NCI-H524 treated with DMSO at 0.1 percent for 48 hours (cell line): ENCODE measurements at regions not wholly inside any gene's neighbourhood (a gene's known extent, or its start where the extent isn't known, plus 50 kb on each side); places are given as distances from the start of the nearest gene placed in this dataset.
"Not testable (repeated sequence)": the region's sequence is repeated elsewhere in the genome, so short reads cannot be mapped to it uniquely, and the experiment has no call there.

Experiments used
- DNase-seq: peaks from one replicate; lab custom pipeline; 2025; lab: John Stamatoyannopoulos, UW

DNA sequence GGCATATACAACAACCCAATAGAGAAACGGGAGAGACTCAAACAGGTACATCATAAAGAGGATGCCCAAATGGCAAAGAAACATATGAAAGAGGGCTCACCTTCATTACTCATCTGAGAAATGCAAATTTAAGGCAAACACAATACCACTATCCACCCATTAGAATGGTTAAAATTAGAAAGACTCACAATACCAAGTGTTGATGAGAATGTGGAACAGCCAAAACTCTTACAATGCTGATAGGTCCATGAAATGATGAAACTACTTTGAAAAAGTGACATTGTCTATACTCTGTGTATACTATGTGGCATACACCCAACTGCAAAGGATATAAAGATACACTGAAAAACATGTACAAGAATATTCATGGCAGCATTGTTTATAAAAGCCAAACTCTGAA is 96.2 kb upstream of the TSHZ3 start:
- DNase-seq = no peak

DNA sequence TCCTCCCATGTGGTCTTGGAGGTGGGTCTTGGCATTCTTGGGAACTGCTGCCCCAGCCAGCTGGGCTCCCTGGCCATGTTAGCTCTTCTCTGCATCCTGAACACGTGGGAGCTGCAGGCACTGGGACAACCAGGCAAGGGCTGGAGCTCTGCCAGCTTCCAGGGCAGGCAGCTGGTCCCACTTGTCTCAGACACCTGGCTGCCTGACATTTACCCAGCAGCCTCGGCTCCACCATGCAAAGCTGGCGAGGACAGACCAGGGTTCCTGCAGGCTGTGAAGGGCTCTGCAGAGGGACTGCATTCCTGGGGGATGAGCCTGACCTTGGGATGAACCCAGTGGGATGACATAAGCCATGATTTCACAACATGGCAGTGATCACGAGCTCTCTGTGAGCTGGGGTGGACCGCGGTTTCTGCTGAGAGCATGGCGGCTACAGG is 99.0 kb upstream of the TSHZ3 start:
- DNase-seq = no peak

GRCh38 chr19:31449379-31449778 is 100.1 kb upstream of the TSHZ3 start:
- no peak for DNase-seq

DNA sequence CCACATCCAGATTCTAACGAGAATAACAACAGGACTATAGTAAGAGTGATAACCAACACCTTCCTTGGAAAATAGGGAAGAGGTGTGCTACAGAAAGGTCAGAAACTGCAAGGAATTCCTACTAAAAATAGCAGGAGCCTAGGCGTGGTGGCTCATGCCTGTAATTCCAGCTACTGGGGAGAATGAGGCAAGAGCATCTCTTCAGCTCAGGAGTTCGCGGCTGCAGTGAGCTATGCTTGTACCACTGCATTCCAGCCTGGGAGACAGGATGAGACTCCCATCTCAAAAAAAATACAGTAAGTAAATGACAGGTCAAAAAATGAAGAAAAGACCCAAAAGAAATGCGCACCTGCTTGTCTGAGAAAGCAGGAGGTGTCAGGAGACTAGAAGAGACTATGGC is 101.5 kb upstream of the TSHZ3 start:
- no peak for DNase-seq

- DNase-seq = no peak
Observed at GRCh38 chr19:31451686-31452330, 102.6 kb upstream of the TSHZ3 start.

DNA sequence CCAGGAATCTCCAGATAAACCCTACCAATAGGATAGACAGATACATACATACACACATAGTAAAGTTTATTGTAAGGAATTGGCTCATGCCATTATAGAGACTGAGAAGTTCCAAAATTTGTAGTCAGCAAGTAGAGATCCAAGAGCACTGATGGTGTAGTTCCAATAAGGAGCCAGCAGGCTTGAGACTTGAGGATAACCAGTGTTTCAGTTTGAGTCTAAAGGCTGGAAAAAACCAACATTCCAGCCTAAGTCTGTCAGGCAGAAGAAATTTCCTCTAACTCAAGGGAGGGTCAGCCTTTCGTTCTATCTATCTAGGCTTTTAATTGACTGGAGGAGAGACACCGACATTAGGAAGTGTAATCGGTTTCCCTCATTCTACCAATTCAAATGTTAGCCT is 110.2 kb upstream of the TSHZ3 start:
- DNase-seq = no peak

- DNase-seq = no peak
Observed at GRCh38 chr19:31461814-31462539, 112.7 kb upstream of the TSHZ3 start.

DNA sequence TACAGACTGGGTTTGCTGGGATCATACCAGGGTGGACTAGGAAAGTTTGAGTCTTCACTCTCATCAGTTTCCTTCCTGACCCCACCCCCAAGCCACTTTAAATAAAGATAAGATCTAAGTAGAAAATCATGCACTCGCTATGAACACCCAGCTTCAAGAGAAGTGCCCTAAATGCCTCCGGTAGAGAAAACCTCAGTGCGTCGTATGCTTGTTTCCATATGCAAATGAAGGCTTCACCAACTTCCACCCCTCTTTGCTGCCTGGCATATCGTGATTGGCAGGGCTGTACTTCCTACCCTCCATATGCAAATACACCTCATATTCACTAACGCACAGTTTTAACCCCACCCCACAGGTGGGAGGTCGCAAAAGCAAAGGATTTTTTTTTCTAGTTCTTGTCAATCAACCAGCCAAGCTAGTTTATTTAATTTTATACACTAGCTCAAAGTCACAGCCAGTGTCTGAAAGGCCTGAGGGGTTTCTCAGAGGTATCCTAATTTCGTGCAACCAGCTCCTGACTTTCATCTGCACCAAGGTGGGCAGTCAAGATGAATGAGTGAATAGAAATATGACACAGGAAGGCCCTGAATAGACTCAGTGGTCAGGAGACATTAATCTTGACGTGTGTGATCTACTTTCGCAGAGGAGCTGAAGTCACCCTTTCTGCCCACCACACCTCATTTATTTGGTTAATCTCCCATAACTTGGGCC is 121.1 kb upstream of the TSHZ3 start:
- DNase-seq = no peak

DNA sequence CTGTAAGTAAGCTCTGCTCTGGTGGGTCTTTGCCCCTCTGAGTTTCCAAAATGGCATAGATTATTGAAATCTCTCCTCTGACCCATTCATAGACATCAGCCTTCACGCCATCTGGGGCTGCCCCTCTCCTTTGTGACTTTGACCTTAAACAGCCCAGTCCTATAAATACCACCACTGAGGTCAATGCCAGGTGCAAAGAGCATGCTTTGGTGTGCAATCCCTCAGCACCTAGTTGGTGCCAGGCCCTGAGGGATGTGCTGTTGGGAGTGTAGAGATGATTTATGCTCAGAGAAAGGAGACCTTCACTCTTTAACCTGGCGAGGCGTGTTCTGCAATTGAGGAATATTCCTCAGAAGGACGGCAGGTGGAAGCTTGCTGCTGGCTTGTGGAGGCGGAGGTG is 121.7 kb upstream of the TSHZ3 start:
- no peak for DNase-seq

DNA sequence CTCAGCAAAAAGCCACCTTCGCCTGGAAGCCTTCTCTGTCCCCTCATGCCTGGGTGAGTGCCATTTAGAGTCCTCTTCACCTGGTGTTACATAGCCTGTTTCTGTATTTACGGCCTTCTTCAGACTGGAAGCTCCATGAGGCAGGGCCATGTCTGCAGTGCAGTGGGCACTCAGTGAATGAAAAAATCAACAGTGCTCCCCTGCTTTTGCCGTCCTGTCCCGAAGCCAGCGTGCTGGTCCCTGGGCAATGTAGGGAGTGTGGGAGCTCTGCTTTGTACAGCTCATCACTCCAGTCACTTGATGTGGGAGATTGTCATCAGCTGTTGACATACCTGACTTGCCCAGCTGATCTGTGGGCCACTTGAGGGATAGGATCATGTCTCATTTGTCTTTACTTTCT is 129.0 kb upstream of the TSHZ3 start:
- no peak for DNase-seq

- DNase-seq = no peak
Observed at GRCh38 chr19:31483226-31483857, 134.1 kb upstream of the TSHZ3 start.

GRCh38 chr19:31484858-31485410 is 135.7 kb upstream of the TSHZ3 start:
- not testable (repeated sequence) for DNase-seq

DNA sequence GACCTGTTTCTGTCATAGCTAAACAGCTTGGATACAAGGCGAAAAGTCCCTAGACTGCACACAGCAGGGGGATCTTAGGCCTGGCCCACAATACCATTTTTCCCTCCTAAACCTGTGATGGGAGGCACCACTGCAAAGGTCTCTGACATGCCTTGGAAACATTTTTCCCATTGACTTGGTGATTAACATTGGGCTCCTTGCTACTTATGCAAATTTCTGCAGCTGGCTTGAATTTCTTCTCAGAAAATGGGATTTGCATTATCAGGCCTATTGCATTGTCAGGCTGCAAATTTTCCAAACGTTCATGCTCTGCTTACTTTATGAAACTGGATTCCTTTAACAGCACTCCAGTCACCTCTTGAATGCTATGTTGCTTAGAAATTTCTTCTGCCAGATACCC is 136.2 kb upstream of the TSHZ3 start:
- DNase-seq = no peak

GRCh38 chr19:31491242-31491641 is 142.0 kb upstream of the TSHZ3 start:
- no peak for DNase-seq

DNA sequence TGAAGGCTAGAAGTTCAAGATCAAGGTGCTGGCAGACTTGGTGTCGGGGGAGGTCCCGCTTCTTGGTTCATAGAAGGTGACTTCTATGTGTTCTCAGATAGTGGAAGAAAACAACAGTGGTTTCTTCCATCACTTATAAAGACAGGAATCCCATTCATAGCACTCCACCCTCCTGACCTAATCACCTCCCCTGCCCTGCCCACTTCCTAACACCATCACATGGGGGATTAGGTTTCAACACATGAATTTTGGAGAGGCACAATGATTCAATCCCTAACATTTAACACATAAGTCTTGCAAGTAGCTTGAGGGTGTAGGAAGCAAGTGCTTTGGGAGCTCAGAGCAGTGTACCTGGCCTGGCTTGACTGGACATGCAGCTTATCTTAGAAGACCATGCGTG is 142.8 kb upstream of the TSHZ3 start:
- DNase-seq = no peak

DNA sequence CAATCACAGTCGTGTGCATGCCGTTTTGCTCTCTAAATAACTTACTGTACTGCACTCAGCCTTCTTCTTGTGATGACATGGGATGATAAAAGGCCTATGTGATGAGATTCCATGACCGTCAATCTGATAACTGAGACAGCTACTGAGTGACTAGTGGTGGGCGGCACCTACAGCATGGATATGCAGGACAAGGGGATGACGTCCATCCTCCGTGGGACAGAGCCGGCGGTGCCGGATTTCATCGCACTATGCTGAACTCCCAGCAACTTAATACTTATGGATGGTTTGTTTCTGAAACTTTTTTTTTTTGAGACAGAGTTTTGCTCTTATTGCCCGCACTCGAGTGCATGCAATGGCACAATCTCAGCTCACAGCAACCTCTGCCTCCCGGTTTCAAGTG is 146.8 kb upstream of the TSHZ3 start:
- DNase-seq = no peak

GRCh38 chr19:31497709-31498108 is 148.5 kb upstream of the TSHZ3 start:
- no peak for DNase-seq

GRCh38 chr19:31498781-31499180 is 149.5 kb upstream of the TSHZ3 start:
- DNase-seq = no peak

- no peak for DNase-seq
Observed at GRCh38 chr19:31499281-31500196, 150.3 kb upstream of the TSHZ3 start.

DNA sequence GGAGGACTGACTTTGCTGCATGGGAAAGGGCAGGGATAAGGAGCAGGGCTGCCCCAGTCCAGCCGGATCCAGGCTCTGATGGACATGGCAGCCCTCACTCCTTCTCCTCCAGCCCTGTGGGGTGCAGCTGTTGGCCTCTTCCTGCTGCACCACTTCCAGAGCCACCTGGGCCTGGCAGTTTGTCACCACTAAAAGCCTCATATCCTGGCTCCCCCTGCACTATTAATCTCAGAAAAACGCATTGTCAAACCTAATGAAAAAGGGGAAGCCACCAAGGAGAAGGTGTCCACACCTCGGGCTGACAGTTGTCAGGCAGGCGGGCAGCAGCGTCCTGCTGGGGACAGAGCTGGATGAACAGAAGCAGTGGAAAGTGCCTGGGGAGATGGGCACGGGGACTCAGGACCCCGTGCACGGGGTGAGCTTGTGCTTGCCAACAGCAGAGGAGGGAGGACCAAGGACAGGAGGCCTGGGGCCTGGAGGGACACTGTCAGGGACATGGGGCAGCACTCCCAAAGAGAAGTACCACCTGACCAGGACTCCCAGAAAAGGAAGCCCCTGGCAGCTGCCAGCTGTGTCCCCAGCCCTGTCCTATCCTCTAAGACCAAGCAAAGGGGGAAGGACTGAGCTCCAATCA is 151.1 kb upstream of the TSHZ3 start:
- DNase-seq = no peak

DNA sequence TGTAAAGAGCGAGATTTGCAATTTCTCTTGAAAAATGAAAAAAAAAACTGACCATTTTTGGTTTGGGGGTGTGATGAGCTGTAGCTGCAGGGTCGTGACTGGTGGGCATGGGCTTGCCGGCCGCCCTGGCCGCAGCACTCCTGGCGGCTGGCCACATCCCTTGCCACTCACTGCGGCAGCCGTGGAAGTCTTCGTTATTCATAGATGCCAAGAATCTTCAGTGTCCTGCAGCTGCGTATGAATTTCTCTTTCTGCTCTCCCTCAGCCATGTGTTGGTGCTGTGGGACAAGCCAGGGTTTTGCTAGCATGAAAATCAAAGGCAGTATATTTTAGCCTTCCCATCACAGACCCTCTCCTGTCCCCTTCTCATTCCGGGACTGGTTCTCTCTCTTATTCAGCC is 151.7 kb upstream of the TSHZ3 start:
- no peak for DNase-seq
